Smooth muscle cell (in vitro differentiated cells): ENCODE measurements at regions not wholly inside any gene's neighbourhood (a gene's known extent, or its start where the extent isn't known, plus 50 kb on each side); places are given as distances from the start of the nearest gene placed in this dataset.

Source experiments
- DNase-seq: peaks from one replicate; lab custom pipeline; 2025; ENCODE audit not compliant: unreplicated experiment; lab: John Stamatoyannopoulos, UW
- H2AFZ ChIP-seq: fragments of 200-600 bp; sonication (generic); 2 replicates; pipeline ENCODE4 v1.6.0; 2016; ENCODE audit warnings: antibody characterized with exemption, low read depth, mild to moderate bottlenecking
- H3F3A ChIP-seq: fragments of 200-600 bp; sonication (generic); 2 replicates; pipeline ENCODE4 v1.6.0; 2017; ENCODE audit warnings: antibody characterized with exemption, low read depth
- H3K27ac ChIP-seq: fragments of 200-600 bp; sonication (generic); 2 replicates; pipeline ENCODE4 v1.5.1; 2016; ENCODE audit warnings: low read depth, mild to moderate bottlenecking
- H3K27me3 ChIP-seq: fragments of 200-600 bp; sonication (generic); 2 replicates; pipeline ENCODE4 v1.6.1; 2016; ENCODE audit warnings: low read depth, mild to moderate bottlenecking
- H3K36me3 ChIP-seq: fragments of 200-600 bp; sonication (generic); 2 replicates; pipeline ENCODE4 v1.5.1; 2016; ENCODE audit warnings: low read depth
- H3K4me1 ChIP-seq: fragments of 200-600 bp; sonication (generic); 2 replicates; pipeline ENCODE4 v1.5.1; 2016; ENCODE audit warnings: low read depth
- H3K4me2 ChIP-seq: fragments of 200-600 bp; sonication (generic); 2 replicates; pipeline ENCODE4 v1.6.0; 2016; ENCODE audit warnings: mild to moderate bottlenecking
- H3K4me3 ChIP-seq: fragments of 200-600 bp; sonication (generic); 2 replicates; pipeline ENCODE4 v1.5.1; 2016; ENCODE audit warnings: mild to moderate bottlenecking
- H3K79me2 ChIP-seq: fragments of 200-600 bp; sonication (generic); 2 replicates; pipeline ENCODE4 v1.6.0; 2016; ENCODE audit warnings: low read depth, mild to moderate bottlenecking
- H3K9ac ChIP-seq: fragments of 200-600 bp; sonication (generic); 2 replicates; pipeline ENCODE4 v1.6.0; 2016; ENCODE audit warnings: low read depth
- H3K9me3 ChIP-seq: fragments of 200-600 bp; sonication (generic); replicated peaks from 2 replicates; pipeline ENCODE4 v1.5.1; 2016; ENCODE audit warnings: low read depth
- H4K20me1 ChIP-seq: fragments of 200-600 bp; sonication (generic); 2 replicates; pipeline ENCODE4 v1.6.0; 2016; ENCODE audit warnings: low read depth
- WGBS: methylation state at CpG from one replicate; pipeline ENCODE4 v1.1.7; 2016; ENCODE audit warnings: low lambda C conversion rate; 5-methylcytosine and 5-hydroxymethylcytosine counted together
- TF ChIP-seq, protein P1 (sequence below): fragments of 200-600 bp; sonication (generic); IDR thresholded peaks from 2 replicates; pipeline ENCODE4 v1.5.1; 2017; ENCODE audit warnings: borderline replicate concordance, mild to moderate bottlenecking, antibody characterized with exemption; ENCODE audit not compliant: insufficient read depth, poor library complexity, severe bottlenecking

DNA sequence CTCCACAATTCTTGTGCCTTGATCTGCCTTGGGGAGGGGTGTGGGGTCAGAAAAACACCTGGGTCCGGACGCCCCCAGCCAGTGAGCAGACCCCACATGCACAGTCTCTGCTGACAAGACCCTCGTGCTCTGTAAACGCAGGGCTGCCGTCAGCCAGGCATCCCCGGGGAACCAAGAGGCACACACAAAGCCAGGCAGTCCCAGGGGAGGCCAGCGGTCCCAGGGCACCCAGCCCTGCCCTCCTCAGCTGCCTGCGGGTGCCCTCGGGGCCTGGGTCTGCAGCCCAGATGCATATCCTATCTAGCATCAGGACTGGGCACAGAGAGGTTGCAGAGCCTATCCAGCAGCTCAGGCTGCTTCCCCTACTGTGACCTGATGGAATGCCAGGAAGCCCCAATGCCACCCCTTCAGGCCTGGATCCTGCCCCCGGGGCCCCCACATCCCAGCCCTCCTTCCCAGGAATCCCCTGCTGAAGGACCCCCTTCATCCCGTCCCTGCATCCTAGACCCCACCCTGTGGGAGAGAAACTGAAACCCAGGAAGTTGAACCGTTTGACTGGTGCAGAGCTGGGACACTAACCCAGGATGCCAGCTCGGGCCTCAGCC, 92.4 kb downstream of the MICALL2 start:
- Histone ChIP-seq H3K27me3 (peaks cover 39% of the 10 kb centered on the region), H3F3A (no peaks in the 10 kb centered on the region), H3K9me3 (no peaks in the 10 kb centered on the region), H3K79me2 (no peaks in the 10 kb centered on the region), H2AFZ (no peak overlapping the region), H3K4me1 (no peaks in the 10 kb centered on the region), H3K9ac (no peak overlapping the region), H3K27ac (no peak overlapping the region), H3K36me3 (no peaks in the 10 kb centered on the region), H4K20me1 (no peaks in the 10 kb centered on the region), H3K4me2 (no peak overlapping the region), H3K4me3 (no peak overlapping the region)
- WGBS: 84% methylated on average over 13 of the region's 13 CpGs
- DNase-seq: no peak
- TF ChIP-seq, protein P1, sequence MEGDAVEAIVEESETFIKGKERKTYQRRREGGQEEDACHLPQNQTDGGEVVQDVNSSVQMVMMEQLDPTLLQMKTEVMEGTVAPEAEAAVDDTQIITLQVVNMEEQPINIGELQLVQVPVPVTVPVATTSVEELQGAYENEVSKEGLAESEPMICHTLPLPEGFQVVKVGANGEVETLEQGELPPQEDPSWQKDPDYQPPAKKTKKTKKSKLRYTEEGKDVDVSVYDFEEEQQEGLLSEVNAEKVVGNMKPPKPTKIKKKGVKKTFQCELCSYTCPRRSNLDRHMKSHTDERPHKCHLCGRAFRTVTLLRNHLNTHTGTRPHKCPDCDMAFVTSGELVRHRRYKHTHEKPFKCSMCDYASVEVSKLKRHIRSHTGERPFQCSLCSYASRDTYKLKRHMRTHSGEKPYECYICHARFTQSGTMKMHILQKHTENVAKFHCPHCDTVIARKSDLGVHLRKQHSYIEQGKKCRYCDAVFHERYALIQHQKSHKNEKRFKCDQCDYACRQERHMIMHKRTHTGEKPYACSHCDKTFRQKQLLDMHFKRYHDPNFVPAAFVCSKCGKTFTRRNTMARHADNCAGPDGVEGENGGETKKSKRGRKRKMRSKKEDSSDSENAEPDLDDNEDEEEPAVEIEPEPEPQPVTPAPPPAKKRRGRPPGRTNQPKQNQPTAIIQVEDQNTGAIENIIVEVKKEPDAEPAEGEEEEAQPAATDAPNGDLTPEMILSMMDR: no peak

DNA sequence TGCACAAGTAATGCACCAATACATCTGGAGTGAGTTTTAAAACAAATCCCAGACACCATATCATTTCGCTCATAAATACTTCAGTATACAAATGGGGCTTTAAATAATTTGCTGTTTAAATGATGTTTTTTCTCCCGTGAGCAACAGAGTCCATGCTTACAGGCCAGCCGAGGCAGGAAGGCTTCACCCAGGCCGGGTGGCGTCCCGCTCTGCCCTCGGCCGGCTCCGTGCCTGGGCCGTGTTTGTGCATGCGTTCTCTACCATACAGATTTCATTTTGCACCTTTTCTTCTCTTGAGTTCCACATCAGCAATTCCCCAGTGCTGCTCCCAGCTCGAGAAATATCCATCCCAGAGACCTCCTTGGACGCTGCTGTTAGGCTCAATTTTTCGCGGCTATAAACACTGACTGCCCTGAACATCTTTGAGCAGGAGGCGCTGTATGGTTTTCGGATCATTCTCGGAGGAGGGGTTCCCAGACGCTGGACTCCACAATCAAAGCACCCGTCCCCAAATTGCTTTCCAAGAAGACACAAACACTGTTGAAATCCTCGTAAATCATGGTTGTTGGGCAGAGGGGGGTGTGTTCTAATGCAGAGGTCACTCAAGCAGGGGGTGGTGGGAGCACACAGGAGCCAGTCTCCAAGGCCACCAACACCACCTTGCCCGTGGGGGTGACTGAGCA, 91.6 kb downstream of the MICALL2 start:
- Histone ChIP-seq H2AFZ (no peak overlapping the region), H3F3A (no peaks in the 10 kb centered on the region), H3K79me2 (no peaks in the 10 kb centered on the region), H3K9ac (no peak overlapping the region), H3K27ac (no peak overlapping the region), H3K27me3 (peaks cover 39% of the 10 kb centered on the region), H3K4me1 (no peaks in the 10 kb centered on the region), H4K20me1 (no peaks in the 10 kb centered on the region), H3K9me3 (no peaks in the 10 kb centered on the region), H3K4me3 (no peak overlapping the region), H3K4me2 (no peak overlapping the region), H3K36me3 (no peaks in the 10 kb centered on the region)
- WGBS: 79% methylated on average over 22 of the region's 22 CpGs
- TF ChIP-seq, protein P1: no peak
- DNase-seq: no peak

DNA sequence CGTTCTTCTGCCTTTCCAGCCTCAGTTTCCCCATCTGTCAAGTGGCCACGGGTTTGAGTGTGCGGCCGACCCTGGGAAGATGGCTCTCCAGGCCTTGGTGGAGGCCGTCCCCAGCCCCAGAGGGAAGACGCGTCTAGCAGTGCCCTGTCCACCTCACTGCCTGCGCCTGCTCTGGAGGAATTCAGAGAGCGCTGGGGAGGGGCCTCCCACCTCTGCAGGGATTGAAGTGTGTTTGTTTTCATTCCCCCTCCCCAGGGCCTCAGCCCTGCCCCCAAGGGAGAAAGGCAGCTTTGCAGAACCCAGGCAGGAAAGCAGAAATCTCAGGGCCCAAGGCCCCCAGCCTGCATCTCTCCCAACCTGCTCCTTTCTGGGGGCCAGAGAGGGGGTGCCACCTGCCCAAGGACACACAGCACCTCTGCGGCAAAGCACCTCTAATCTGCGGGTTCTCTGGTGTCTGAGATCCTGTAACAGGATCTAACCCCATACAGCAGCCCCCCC, 91.0 kb downstream of the MICALL2 start:
- Histone ChIP-seq H2AFZ (no peak overlapping the region), H3F3A (no peaks in the 10 kb centered on the region), H3K36me3 (no peaks in the 10 kb centered on the region), H4K20me1 (no peaks in the 10 kb centered on the region), H3K4me1 (no peaks in the 10 kb centered on the region), H3K4me2 (no peak overlapping the region), H3K79me2 (no peaks in the 10 kb centered on the region), H3K9me3 (no peaks in the 10 kb centered on the region), H3K9ac (no peak overlapping the region), H3K27me3 (peaks cover 39% of the 10 kb centered on the region), H3K27ac (no peak overlapping the region), H3K4me3 (no peak overlapping the region)
- no peak for DNase-seq
- TF ChIP-seq, protein P1: no peak
- WGBS: 56% methylated on average over 11 of the region's 11 CpGs
